ENCODE measurements at regions not wholly inside any gene's neighbourhood (a gene's known extent, or its start where the extent isn't known, plus 50 kb on each side); places are given as distances from the start of the nearest gene placed in this dataset.
"Not testable (repeated sequence)": the region's sequence is repeated elsewhere in the genome, so short reads cannot be mapped to it uniquely, and the experiment has no call there.

GRCh38 chr3:74978684-74979083, 364.2 kb upstream of the CNTN3 start:
- DNase-seq: no peak

- DNase-seq: not testable (repeated sequence)
Observed at GRCh38 chr3:74985028-74985904, 370.8 kb upstream of the CNTN3 start.

GRCh38 chr3:74988095-74988494, 373.6 kb upstream of the CNTN3 start:
- DNase-seq: no peak

GRCh38 chr3:74992898-74993297, 378.4 kb upstream of the CNTN3 start:
- no peak for DNase-seq

- DNase-seq: peak in 1 of 2 donors; percentile 14
Observed at GRCh38 chr3:75001330-75001729, 386.9 kb upstream of the CNTN3 start.

DNA sequence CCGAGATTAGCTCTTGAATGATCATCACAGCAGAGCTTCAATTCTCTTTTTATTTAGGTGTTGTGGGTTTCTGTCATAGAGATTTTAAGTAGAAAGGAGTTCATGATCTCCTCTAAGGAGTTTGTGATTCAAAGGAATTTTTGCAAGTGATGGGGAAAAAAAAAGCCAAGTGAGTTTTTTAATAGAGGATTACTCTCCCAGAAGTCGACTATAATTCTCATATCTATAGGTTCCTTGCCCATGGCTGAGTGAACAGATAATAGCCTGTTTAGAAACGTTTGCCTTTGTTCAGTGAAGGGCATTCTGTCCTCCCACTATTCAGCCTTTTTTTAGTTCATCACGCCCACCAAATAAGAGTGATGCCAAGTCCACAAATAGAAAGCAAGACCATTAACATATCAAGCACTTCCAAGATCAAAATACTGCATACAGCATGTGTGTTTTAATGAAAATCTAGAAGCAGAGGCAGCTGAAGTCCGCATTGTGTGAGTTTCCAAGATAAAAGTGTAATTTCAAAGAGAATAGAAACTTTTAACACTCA, 398.4 kb upstream of the CNTN3 start:
- DNase-seq: no peak

- no peak for DNase-seq
Observed at GRCh38 chr3:75014008-75014407, 399.5 kb upstream of the CNTN3 start.

- DNase-seq: no peak
Observed at GRCh38 chr3:75015280-75015679, 400.8 kb upstream of the CNTN3 start.

DNA sequence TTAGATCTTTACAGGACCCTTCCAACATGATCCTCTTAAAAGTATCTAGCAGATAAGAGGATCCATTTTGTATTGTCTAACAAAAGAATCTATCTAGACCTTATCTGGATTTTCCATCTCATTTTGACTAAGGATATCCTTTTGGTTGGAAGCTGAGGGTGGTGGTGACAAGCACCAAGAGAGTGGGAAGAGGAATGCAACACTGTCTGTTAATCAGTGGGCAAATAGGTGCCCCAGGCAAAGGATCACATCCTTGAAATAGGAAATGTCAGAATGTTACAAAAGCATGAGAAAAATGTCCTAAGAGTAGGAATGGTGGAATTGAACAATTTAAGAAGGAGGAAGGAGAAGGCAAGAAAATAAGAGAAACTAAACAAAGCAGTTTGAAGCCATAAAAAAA, 420.7 kb upstream of the CNTN3 start:
- DNase-seq: no peak

DNA sequence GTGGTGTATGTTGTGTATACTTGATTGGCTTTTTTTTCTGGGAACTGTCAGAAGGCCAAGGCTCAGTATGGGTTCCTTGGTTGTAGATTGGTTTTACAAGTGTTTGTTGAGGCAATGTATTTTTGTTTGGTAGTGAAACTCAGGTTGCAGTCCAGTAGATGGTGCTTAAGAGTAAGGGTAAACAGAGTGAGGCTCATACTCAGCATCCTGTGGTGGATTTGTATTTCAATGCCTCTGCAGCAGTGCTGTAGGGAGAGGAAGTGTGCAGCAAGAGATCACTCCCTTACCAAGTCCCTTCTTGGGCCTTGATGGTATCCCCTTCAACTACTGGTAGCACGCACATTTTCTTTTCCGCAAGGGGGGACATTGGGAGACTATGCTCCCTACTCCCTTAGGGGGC, 428.5 kb upstream of the CNTN3 start:
- no peak for DNase-seq

GRCh38 chr3:75048650-75049049, 434.2 kb upstream of the CNTN3 start:
- DNase-seq: no peak

DNA sequence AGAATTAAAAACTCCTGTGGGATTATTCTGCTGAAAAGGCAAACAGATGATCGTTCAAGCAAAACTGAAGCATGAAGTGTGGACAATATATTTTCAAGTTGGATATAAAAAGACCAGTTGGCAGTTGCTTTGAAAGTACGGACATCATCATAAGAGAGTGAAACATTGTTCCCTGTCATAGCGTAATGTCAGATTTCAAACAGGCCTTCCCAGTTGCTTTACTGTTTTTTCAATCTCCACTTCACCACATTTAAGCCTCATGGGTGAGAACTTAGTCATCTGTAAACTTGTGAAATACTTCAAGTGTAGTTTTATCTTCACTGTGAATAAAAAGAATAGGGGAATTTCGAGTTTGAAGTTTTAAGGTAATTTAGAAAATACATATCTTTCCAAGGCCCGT, 435.1 kb upstream of the CNTN3 start:
- no peak for DNase-seq

- no peak for DNase-seq
Observed at GRCh38 chr3:75059120-75059519, 444.7 kb upstream of the CNTN3 start.

GRCh38 chr3:75061806-75062205, 447.3 kb upstream of the CNTN3 start:
- DNase-seq: no peak

- no peak for DNase-seq
Observed at GRCh38 chr3:75075158-75075557, 460.7 kb upstream of the CNTN3 start.

DNA sequence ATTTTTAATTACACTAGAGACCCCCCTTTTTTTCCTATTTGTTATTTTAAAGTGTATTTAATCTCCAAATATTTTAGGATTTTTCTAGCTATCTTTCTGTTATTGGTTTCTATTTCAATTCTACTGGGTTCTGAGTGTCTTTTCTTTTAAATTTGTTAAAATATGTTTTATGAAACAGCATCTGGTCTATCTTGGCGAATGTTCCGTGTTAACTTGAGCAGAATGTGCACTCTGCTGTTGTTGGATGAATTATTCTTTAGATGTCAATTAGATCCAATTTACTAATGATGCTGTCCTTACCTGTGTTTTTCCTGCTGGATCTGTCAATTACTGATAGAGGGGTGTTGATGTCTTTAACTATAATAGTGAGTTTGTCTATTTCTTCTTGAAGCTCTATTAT, 462.0 kb upstream of the CNTN3 start:
- DNase-seq: no peak

DNA sequence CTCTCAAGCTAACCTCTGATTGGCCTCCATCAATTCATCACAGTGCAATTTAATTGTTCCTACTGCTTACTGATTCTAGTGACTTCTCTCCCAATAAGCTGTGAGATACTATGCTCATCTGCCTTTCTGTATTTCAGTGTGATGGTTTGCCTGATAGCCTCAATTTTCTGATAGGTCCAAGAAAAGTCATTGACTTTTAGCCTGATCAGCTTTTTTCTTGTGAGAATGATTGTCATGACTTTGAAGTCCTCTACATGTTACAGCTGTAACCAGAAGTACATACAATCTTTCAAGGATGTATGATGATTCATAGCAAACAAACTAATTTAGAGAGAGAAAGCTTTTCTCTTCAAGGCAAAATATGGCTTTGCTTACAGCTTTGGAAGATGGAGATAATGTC, 463.8 kb upstream of the CNTN3 start:
- no peak for DNase-seq

GRCh38 chr3:75082845-75083244, 468.4 kb upstream of the CNTN3 start:
- DNase-seq: no peak

DNA sequence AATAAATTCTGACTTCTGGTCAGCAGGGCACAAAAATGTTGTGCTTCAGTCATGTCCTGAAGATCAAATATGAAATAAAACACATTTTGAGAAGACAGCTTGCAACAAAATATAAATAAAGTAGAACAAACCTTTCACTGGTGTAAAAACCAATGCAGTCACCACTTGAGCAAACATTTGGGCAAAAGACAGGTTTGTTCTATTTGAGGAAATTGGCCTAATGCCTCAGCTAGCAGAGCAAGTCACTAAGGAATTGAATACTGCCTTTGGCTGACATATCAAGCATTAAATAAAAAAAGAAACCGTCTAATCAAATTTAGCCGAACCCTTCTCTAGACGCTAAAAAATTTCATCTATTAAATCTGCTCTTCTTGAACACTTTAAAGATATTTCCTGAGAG, 475.4 kb upstream of the CNTN3 start:
- no peak for DNase-seq

DNA sequence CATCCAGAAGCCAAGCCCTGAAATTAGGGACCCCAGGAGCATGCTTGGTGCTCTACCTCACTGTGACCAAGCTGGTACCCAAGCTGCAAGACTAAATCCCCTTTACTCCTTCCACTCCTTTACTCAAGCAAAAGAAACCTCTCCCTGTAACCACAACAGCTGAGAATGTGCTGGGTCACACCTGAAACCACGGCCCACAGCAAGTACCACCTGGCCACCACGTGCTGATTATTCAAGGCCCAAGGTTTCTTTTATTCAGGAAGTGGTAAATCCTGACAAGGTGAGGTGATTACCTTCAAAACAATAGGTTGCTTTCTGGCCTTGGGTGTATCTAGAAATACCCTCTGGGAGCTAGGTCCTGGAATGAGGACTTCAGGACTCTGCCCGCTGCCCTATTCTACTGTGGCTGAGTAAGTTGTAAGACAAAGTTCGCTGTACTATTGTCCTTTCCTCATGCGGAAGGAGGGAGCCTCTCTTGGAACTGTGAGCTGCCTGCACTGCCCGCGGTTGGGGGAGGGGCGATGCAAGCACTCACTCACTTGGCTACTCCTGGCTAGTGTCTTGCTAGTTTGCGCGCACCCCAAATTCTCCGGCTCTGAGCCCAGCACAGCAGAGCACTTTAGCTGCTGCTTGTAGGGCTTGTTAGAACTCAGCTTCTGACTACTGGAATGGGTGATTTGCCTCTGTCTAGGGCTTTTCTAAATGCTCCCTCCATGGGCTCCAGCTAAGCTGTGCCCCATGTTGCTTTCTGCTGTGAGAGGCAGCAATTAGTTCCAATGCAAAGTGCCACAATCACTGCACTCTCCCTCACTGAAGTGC, 487.1 kb upstream of the CNTN3 start:
- DNase-seq: no peak

- no peak for DNase-seq
Observed at GRCh38 chr3:75110741-75111140, 496.3 kb upstream of the CNTN3 start.

GRCh38 chr3:75115695-75116094, 501.2 kb upstream of the CNTN3 start:
- DNase-seq: no peak

- no peak for DNase-seq
Observed at GRCh38 chr3:75118779-75119178, 504.3 kb upstream of the CNTN3 start.

DNA sequence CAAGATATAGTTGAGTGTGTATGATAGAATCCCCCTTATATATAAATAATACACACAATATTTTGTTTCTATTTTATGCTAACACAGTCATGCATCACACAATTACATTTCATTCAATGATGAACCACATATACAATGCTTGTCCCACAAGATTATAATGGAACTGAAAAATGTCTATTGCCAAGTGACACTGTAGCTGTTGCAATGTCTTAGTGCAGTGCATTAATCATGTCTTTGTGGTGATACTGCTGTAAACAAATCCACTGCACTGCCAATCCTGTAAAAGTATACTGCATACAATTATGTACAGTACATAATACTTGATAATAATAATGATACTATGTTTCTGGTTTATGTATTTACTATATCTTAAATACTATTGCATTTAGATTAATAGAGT, 512.1 kb upstream of the CNTN3 start:
- DNase-seq: no peak

All from hippocampal formation (tissue), 2 donors.